SK-N-SH (cell line): ENCODE measurements at regions not wholly inside any gene's neighbourhood (a gene's known extent, or its start where the extent isn't known, plus 50 kb on each side); places are given as distances from the start of the nearest gene placed in this dataset.

Source experiments
- EP300 ChIP-seq, 2 experiments: IDR thresholded peaks; 2 replicates each; pipeline versions ENCODE4 v1.4.0 to v1.6.1; 2012; ENCODE audit warnings: borderline replicate concordance in 1 of 2, low read depth in 1 of 2, low read length in 1 of 2
- EZH2phosphoT487 ChIP-seq: fragments of 200-600 bp; sonication (generic); IDR thresholded peaks from 2 replicates; pipeline ENCODE4 v1.6.1; 2017; ENCODE audit warnings: low read depth, mixed run types, mild to moderate bottlenecking, antibody characterized with exemption, moderate library complexity, borderline replicate concordance
- GATA2 ChIP-seq: sonication (generic); formaldehyde crosslinking; IDR thresholded peaks from 2 replicates; pipeline ENCODE4 v1.5.0; 2020; ENCODE audit warnings: mild to moderate bottlenecking, missing genetic modification reagents
- NRF1 ChIP-seq: IDR thresholded peaks from 2 replicates; pipeline ENCODE4 v1.6.1; 2012; ENCODE audit warnings: low read depth, mild to moderate bottlenecking, low read length
- POLR2AphosphoS5 ChIP-seq: IDR thresholded peaks from 2 replicates; pipeline ENCODE4 v1.6.1; 2012; ENCODE audit warnings: low read depth, low read length
- RCOR1 ChIP-seq: fragments of 150-350 bp; IDR thresholded peaks from 2 replicates; pipeline ENCODE4 v1.6.1; 2017; ENCODE audit warnings: antibody characterized with exemption, low read length
- SIN3A ChIP-seq: IDR thresholded peaks from 2 replicates; pipeline ENCODE4 v1.6.1; 2012; ENCODE audit warnings: low read depth, mild to moderate bottlenecking, low read length, moderate library complexity, borderline replicate concordance
- TF ChIP-seq, protein P1 (sequence below): fragments of 200-600 bp; sonication (generic); IDR thresholded peaks from 2 replicates; pipeline ENCODE4 v1.6.1; 2017; ENCODE audit warnings: antibody characterized with exemption, mild to moderate bottlenecking, moderate library complexity
- TF ChIP-seq, protein P2 (sequence below): IDR thresholded peaks from 2 replicates; pipeline ENCODE4 v1.4.0; 2012; ENCODE audit warnings: low read depth
- TF ChIP-seq, protein P3 (sequence below): IDR thresholded peaks from 2 replicates; pipeline ENCODE4 v1.4.0; 2012; ENCODE audit warnings: low read depth, borderline replicate concordance

DNA sequence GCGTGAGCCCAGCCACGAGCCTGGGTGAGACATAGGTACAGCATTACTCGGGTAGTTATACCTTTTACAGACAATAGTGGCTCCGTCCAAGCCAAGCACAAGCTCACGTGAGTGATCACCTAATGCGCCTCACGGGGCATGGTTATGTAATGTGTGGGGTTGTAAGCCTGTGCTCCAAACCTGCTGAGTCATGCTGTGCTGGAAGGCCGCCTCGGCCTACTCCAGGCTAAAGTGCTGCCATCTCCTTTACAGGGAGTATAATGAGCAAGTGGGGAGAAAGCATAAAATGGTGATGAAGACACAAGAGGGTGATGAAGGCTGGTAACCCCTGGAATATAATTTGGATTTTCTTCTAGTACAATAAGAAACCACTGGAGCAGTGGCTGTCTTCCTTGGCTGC, 175.8 kb upstream of the STT3B start:
- TF ChIP-seq, protein P1, sequence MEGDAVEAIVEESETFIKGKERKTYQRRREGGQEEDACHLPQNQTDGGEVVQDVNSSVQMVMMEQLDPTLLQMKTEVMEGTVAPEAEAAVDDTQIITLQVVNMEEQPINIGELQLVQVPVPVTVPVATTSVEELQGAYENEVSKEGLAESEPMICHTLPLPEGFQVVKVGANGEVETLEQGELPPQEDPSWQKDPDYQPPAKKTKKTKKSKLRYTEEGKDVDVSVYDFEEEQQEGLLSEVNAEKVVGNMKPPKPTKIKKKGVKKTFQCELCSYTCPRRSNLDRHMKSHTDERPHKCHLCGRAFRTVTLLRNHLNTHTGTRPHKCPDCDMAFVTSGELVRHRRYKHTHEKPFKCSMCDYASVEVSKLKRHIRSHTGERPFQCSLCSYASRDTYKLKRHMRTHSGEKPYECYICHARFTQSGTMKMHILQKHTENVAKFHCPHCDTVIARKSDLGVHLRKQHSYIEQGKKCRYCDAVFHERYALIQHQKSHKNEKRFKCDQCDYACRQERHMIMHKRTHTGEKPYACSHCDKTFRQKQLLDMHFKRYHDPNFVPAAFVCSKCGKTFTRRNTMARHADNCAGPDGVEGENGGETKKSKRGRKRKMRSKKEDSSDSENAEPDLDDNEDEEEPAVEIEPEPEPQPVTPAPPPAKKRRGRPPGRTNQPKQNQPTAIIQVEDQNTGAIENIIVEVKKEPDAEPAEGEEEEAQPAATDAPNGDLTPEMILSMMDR, result no peak
- TF ChIP-seq, protein P2, sequence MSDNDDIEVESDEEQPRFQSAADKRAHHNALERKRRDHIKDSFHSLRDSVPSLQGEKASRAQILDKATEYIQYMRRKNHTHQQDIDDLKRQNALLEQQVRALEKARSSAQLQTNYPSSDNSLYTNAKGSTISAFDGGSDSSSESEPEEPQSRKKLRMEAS, result no peak
- TF ChIP-seq POLR2AphosphoS5 (no peak), RCOR1 (no peak), GATA2 (no peak), EZH2phosphoT487 (no peak), EP300 (IDR thresholded peaks at IDR 0.05; ENCODE audit: borderline replicate concordance in 1 of 2, low read depth in 1 of 2, low read length in 1 of 2) (no peak), NRF1 (no peak), SIN3A (no peak)
- TF ChIP-seq, protein P3, sequence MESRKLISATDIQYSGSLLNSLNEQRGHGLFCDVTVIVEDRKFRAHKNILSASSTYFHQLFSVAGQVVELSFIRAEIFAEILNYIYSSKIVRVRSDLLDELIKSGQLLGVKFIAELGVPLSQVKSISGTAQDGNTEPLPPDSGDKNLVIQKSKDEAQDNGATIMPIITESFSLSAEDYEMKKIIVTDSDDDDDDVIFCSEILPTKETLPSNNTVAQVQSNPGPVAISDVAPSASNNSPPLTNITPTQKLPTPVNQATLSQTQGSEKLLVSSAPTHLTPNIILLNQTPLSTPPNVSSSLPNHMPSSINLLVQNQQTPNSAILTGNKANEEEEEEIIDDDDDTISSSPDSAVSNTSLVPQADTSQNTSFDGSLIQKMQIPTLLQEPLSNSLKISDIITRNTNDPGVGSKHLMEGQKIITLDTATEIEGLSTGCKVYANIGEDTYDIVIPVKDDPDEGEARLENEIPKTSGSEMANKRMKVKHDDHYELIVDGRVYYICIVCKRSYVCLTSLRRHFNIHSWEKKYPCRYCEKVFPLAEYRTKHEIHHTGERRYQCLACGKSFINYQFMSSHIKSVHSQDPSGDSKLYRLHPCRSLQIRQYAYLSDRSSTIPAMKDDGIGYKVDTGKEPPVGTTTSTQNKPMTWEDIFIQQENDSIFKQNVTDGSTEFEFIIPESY, result no peak
